ENCODE measurements at regions not wholly inside any gene's neighbourhood (a gene's known extent, or its start where the extent isn't known, plus 50 kb on each side); places are given as distances from the start of the nearest gene placed in this dataset.
A peak's percentile ranks its signal among the peaks of the same experiment; 100 is the strongest.

- no peak for DNase-seq (ENCODE audit: low read depth)
Observed at GRCh38 chr2:12083081-12083581, 336.7 kb downstream of the LPIN1 start.

GRCh38 chr2:12083713-12084419 lies 337.4 kb downstream of the LPIN1 start:
- DNase-seq (ENCODE audit: low read depth) = no peak

GRCh38 chr2:12087175-12087574 lies 340.7 kb downstream of the LPIN1 start:
- no peak for DNase-seq (ENCODE audit: low read depth)

- no peak for DNase-seq (ENCODE audit: low read depth)
Observed at GRCh38 chr2:12087671-12088380, 341.4 kb downstream of the LPIN1 start.

GRCh38 chr2:12089001-12089400 lies 342.6 kb downstream of the LPIN1 start:
- DNase-seq (ENCODE audit: low read depth) = no peak

GRCh38 chr2:12089496-12089895 lies 343.1 kb downstream of the LPIN1 start:
- DNase-seq (ENCODE audit: low read depth) = no peak

- DNase-seq (ENCODE audit: low read depth) = no peak
Observed at GRCh38 chr2:12090072-12090471, 343.6 kb downstream of the LPIN1 start.

- no peak for DNase-seq (ENCODE audit: low read depth)
Observed at GRCh38 chr2:12090590-12090989, 344.2 kb downstream of the LPIN1 start.

GRCh38 chr2:12091201-12091806 lies 344.9 kb downstream of the LPIN1 start:
- DNase-seq (ENCODE audit: low read depth) = no peak

- DNase-seq (ENCODE audit: low read depth) = no peak
Observed at GRCh38 chr2:12094134-12094533, 347.7 kb downstream of the LPIN1 start.

- DNase-seq (ENCODE audit: low read depth) = no peak
Observed at GRCh38 chr2:12096051-12096787, 349.8 kb downstream of the LPIN1 start.

- no peak for DNase-seq (ENCODE audit: low read depth)
Observed at GRCh38 chr2:12096788-12097449, 350.5 kb downstream of the LPIN1 start.

GRCh38 chr2:12097859-12098258 lies 351.4 kb downstream of the LPIN1 start:
- DNase-seq (ENCODE audit: low read depth) = no peak

- no peak for DNase-seq (ENCODE audit: low read depth)
Observed at GRCh38 chr2:12099374-12099773, 352.9 kb downstream of the LPIN1 start.

GRCh38 chr2:12102679-12103078 lies 356.2 kb downstream of the LPIN1 start:
- no peak for DNase-seq (ENCODE audit: low read depth)

GRCh38 chr2:12105180-12105579 lies 358.7 kb downstream of the LPIN1 start:
- no peak for DNase-seq (ENCODE audit: low read depth)

- DNase-seq (ENCODE audit: low read depth) = peak; percentile 23
Observed at GRCh38 chr2:12106440-12107080, 360.1 kb downstream of the LPIN1 start.

- no peak for DNase-seq (ENCODE audit: low read depth)
Observed at GRCh38 chr2:12107321-12107720, 360.9 kb downstream of the LPIN1 start.

- no peak for DNase-seq (ENCODE audit: low read depth)
Observed at GRCh38 chr2:12107939-12108338, 361.5 kb downstream of the LPIN1 start.

- no peak for DNase-seq (ENCODE audit: low read depth)
Observed at GRCh38 chr2:12109363-12110017, 363.1 kb downstream of the LPIN1 start.

- no peak for DNase-seq (ENCODE audit: low read depth)
Observed at GRCh38 chr2:12110074-12110473, 363.6 kb downstream of the LPIN1 start.

All from activated T-cell treated with anti-CD3 and anti-CD28 coated beads for 24 hours (primary cell).